ENCODE measurements at regions not wholly inside any gene's neighbourhood (a gene's known extent, or its start where the extent isn't known, plus 50 kb on each side); places are given as distances from the start of the nearest gene placed in this dataset.

- TF ChIP-seq, protein P1, sequence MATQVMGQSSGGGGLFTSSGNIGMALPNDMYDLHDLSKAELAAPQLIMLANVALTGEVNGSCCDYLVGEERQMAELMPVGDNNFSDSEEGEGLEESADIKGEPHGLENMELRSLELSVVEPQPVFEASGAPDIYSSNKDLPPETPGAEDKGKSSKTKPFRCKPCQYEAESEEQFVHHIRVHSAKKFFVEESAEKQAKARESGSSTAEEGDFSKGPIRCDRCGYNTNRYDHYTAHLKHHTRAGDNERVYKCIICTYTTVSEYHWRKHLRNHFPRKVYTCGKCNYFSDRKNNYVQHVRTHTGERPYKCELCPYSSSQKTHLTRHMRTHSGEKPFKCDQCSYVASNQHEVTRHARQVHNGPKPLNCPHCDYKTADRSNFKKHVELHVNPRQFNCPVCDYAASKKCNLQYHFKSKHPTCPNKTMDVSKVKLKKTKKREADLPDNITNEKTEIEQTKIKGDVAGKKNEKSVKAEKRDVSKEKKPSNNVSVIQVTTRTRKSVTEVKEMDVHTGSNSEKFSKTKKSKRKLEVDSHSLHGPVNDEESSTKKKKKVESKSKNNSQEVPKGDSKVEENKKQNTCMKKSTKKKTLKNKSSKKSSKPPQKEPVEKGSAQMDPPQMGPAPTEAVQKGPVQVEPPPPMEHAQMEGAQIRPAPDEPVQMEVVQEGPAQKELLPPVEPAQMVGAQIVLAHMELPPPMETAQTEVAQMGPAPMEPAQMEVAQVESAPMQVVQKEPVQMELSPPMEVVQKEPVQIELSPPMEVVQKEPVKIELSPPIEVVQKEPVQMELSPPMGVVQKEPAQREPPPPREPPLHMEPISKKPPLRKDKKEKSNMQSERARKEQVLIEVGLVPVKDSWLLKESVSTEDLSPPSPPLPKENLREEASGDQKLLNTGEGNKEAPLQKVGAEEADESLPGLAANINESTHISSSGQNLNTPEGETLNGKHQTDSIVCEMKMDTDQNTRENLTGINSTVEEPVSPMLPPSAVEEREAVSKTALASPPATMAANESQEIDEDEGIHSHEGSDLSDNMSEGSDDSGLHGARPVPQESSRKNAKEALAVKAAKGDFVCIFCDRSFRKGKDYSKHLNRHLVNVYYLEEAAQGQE (IDR thresholded peaks at IDR 0.05; ENCODE audit: low read depth, low read length) = no peak
- TF ChIP-seq POLR2A (IDR thresholded peaks at IDR 0.05; ENCODE audit: low read depth, low read length) = no peak
- no peak for TF ChIP-seq PBX3 (IDR thresholded peaks at IDR 0.05; ENCODE audit: insufficient replicate concordance, low read depth, low read length)
Observed at GRCh38 chr1:55803429-55803828, 588.3 kb upstream of the USP24 start.
